ENCODE measurements at regions not wholly inside any gene's neighbourhood (a gene's known extent, or its start where the extent isn't known, plus 50 kb on each side); places are given as distances from the start of the nearest gene placed in this dataset.

DNA sequence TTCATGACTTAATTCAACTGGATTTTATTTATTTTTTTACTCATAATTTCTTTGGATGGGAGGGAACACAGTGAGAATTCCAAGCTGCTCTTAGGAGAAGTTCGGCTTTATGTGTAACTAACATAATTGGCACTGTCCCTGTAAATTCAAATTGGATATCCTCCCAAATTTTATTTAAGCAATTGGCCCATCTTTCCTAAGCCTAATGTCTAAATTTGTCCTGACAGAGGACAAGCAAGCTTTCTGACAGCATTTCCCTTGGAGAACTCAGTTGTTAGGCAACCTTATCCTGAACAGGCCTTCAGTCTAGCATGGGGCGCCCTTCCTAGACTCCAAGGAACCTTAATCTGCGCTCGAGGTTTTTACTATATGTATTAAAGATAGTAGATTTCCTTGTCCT lies 550.3 kb downstream of the NUF2 start:
- TF ChIP-seq EZH2 (IDR thresholded peaks at IDR 0.05), result no peak
- TF ChIP-seq POLR2AphosphoS5 (IDR thresholded peaks at IDR 0.05; ENCODE audit: borderline replicate concordance, low read depth, low read length), result no peak
